Erythroblast (primary cell): ENCODE measurements at regions not wholly inside any gene's neighbourhood (a gene's known extent, or its start where the extent isn't known, plus 50 kb on each side); places are given as distances from the start of the nearest gene placed in this dataset.

Source experiments
- GATA1 ChIP-seq: IDR thresholded peaks from 2 replicates; pipeline ENCODE4 v1.6.1; 2011; ENCODE audit warnings: low read depth, mild to moderate bottlenecking, control low read depth, low read length, moderate library complexity
- POLR2A ChIP-seq: IDR thresholded peaks from 2 replicates; pipeline ENCODE4 v1.6.1; 2011; ENCODE audit warnings: mild to moderate bottlenecking, low read length

DNA sequence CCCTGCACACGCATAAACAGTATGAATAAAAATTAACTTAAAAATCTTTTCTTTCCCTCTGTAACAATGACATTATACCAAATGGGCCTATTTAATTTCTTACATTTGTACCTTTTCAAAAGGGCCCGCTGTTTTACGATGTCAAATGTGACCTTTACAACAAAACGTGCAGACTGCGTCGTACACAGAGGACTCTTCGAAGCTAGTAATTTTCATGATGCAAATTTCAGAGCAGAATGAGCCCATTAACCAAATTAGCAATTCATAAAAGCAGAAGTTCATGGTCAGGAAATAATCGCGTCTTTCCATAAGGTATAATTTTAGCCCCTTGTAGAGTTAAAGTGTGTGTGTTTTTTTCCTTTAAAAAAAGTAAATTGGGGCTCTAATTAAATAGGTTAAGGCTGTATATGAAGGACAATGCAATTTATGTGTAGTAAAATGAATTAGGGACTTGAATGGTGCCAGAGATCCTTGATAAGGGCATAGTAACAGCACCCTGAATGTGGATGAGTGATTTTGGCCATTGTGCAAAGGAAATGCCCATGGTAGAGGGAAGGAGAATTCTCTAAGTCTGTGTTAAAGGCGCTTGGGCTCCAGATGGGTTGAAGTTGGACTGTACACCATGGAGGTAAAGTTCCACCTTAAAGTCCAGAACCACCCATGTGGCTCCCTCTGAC, 546.4 kb upstream of the EEF2KMT start:
- TF ChIP-seq POLR2A (no peak), GATA1 (no peak)
